Adrenal gland (tissue), 9 donors: ENCODE measurements at regions not wholly inside any gene's neighbourhood (a gene's known extent, or its start where the extent isn't known, plus 50 kb on each side); places are given as distances from the start of the nearest gene placed in this dataset.

Source experiments
- DNase-seq, 7 donors: peaks; one replicate each; pipeline ENCODE4 v3.0.0-alpha.2; 2019 to 2020
- H3K27ac ChIP-seq, 5 donors: fragments of 200-600 bp; sonication (generic) in 4 of 5; 1 replicate in 3 of 5; 2 replicates in 2 of 5; pipeline versions ENCODE4 v1.5.1 to v1.8.0; 2016 to 2020; ENCODE audit warnings: mild to moderate bottlenecking in 1 of 5
- H3K27me3 ChIP-seq: fragments of 200-600 bp; 2 replicates; pipeline ENCODE4 v1.8.0; 2021
- H3K36me3 ChIP-seq, 2 donors: fragments of 200-600 bp; replicated peaks in 1 of 2; 1 replicate in 1 of 2; 2 replicates in 1 of 2; pipeline versions ENCODE4 v1.5.1 to v1.8.0; 2018 to 2022
- H3K4me1 ChIP-seq, 2 donors: fragments of 200-600 bp; replicated peaks in 1 of 2; 1 replicate in 1 of 2; 2 replicates in 1 of 2; pipeline versions ENCODE4 v1.5.1 to v1.8.0; 2018 to 2021
- H3K4me3 ChIP-seq, 4 donors: fragments of 200-600 bp; sonication (generic) in 3 of 4; one replicate each; pipeline ENCODE4 v1.5.1; 2016 to 2018
- H3K9me3 ChIP-seq, 3 donors: fragments of 200-600 bp; sonication (generic) in 1 of 3; replicated peaks in 1 of 3; 1 replicate in 2 of 3; 2 replicates in 1 of 3; pipeline versions ENCODE4 v1.5.1 to v1.8.0; 2016 to 2021
- POLR2A ChIP-seq, 2 donors: fragments of 450-650 bp; IDR thresholded peaks; one replicate each; pipeline ENCODE4 v1.6.1; 2017; ENCODE audit warnings: antibody characterized with exemption in 2 of 2, mild to moderate bottlenecking in 2 of 2, moderate library complexity in 1 of 2
- WGBS, 4 donors: extraction: QIAGEN DNeasy Blood & Tissue Kit in 2 of 4; methylation state at CpG; one replicate each; pipeline versions ENCODE4 v1.1.5 to v1.1.7; 2013 to 2017; 5-methylcytosine and 5-hydroxymethylcytosine counted together
- intact Hi-C, 2 donors: fragments of 100-400 bp; cut with DNase I; formaldehyde crosslinking; loops; one replicate each; pipeline versions ENCODE4 v1.14.1 to v1.15.0; 2022 to 2023
- TF ChIP-seq, protein P1 (sequence below), 6 experiments: fragments of 450-650 bp in 4 of 6; fragments of 200-600 bp in 2 of 6; sonication (generic) in 1 of 6; IDR thresholded peaks; 1 replicate in 5 of 6; 2 replicates in 1 of 6; pipeline versions ENCODE4 v1.5.1 to v1.8.0; 2016 to 2021; ENCODE audit warnings: antibody characterized with exemption in 6 of 6, mild to moderate bottlenecking in 2 of 6, moderate library complexity in 1 of 6
- donor health status: healthy with polysubstance abuse.
- donor health status: Bipolar disorder and iron deficiency.
- donor health status: DM: yes; HTN: yes; CAD: no.
- donor health status: DM: no; HTN: no; CAD: no.
- donor health status: DM: no; HTN: no; CAD: no.

DNA sequence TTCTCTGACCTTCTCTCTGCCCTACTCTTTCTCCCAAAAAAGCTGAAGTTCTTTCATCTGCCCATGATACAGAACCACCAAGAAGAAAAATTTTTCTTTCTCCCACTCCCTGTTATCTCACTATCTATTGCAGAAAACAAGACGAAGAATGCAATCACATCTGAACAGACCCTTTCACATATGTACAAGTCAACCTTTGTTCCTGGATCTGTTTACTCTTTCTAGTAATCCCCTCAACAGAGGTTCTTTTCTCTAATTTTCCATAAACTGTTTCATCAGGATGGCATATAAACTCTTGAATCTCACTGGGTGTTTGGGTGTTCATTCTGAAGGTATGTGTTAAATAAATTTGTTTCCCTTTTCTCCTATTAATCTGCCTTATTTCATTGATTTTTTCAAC, 1262.7 kb upstream of the NRXN1 start:
- TF ChIP-seq POLR2A (IDR thresholded peaks at IDR 0.05) = no peak
- TF ChIP-seq, protein P1, sequence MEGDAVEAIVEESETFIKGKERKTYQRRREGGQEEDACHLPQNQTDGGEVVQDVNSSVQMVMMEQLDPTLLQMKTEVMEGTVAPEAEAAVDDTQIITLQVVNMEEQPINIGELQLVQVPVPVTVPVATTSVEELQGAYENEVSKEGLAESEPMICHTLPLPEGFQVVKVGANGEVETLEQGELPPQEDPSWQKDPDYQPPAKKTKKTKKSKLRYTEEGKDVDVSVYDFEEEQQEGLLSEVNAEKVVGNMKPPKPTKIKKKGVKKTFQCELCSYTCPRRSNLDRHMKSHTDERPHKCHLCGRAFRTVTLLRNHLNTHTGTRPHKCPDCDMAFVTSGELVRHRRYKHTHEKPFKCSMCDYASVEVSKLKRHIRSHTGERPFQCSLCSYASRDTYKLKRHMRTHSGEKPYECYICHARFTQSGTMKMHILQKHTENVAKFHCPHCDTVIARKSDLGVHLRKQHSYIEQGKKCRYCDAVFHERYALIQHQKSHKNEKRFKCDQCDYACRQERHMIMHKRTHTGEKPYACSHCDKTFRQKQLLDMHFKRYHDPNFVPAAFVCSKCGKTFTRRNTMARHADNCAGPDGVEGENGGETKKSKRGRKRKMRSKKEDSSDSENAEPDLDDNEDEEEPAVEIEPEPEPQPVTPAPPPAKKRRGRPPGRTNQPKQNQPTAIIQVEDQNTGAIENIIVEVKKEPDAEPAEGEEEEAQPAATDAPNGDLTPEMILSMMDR (IDR thresholded peaks at IDR 0.05) = no peak
- no peak for DNase-seq
- 40 to 56% (median 47%) methylated on average over 1 of the region's 1 CpG for WGBS, 4 donors
- H3K27ac ChIP-seq = no peak overlapping the region
- H3K4me3 ChIP-seq = no peak overlapping the region
- no peaks in the 10 kb centered on the region for H3K27me3 ChIP-seq
- intact Hi-C loops = no loop called here
- H3K4me1 ChIP-seq = no peaks in the 10 kb centered on the region
- no peaks in the 10 kb centered on the region for H3K9me3 ChIP-seq
- no peaks in the 10 kb centered on the region for H3K36me3 ChIP-seq

DNA sequence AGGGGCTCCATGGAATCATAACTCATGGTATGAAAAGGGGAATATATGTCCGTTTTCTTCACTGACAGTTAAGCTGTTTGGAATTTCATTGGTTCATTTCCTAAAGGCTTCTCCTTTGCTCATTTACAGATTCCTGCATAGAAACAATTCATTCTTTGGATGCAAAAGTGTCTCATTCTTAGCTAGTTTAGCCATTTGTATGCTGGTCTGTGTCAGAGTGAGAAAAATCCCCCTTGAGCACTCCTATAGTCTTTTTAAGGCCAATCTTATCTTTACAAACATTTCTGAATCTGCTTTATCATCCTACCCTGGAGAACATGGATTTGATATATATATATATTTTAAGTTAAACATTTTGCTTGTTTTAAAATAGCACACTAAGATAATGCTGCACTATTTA, 1260.9 kb upstream of the NRXN1 start:
- no peaks in the 10 kb centered on the region for H3K36me3 ChIP-seq
- 40 to 71% (median 47%) methylated on average over 1 of the region's 1 CpG for WGBS, 4 donors

DNA sequence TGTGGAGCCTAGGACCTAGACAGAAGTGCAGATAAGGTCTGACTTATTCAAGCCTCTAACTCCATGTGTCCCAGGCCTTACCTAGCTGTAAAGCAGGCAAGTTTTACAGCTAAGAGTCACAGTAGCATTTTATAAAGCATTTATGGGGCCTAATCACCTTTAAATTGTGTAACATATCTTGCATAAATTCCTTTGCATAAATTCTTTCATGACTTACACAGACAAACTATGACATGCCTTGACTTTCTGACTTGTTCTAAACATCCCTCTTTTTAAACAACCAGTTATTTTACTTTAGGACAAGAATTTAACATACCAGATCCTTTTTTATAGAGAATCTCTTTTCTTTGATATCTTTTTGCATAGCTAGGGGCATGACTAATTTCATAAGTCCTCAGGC, 1257.8 kb upstream of the NRXN1 start:
- Histone ChIP-seq H3K4me1 (no peaks in the 10 kb centered on the region), H3K36me3 (no peaks in the 10 kb centered on the region), H3K9me3 (no peaks in the 10 kb centered on the region), H3K4me3 (no peak overlapping the region), H3K27me3 (no peaks in the 10 kb centered on the region), H3K27ac (no peak overlapping the region)
- TF ChIP-seq, protein P1 (IDR thresholded peaks at IDR 0.05) = no peak
- TF ChIP-seq POLR2A (IDR thresholded peaks at IDR 0.05) = no peak
- intact Hi-C loops = no loop called here
- DNase-seq = no peak

More for the DNA sequence above, 1260.9 kb upstream of the NRXN1 start:
- no peaks in the 10 kb centered on the region for H3K4me1 ChIP-seq
- no peak overlapping the region for H3K27ac ChIP-seq
- no peak for DNase-seq
- no peaks in the 10 kb centered on the region for H3K9me3 ChIP-seq
- H3K4me3 ChIP-seq = no peak overlapping the region
- no peaks in the 10 kb centered on the region for H3K27me3 ChIP-seq
- TF ChIP-seq POLR2A (IDR thresholded peaks at IDR 0.05) = no peak
- TF ChIP-seq, protein P1 (IDR thresholded peaks at IDR 0.05) = no peak
- intact Hi-C loops = no loop called here

DNA sequence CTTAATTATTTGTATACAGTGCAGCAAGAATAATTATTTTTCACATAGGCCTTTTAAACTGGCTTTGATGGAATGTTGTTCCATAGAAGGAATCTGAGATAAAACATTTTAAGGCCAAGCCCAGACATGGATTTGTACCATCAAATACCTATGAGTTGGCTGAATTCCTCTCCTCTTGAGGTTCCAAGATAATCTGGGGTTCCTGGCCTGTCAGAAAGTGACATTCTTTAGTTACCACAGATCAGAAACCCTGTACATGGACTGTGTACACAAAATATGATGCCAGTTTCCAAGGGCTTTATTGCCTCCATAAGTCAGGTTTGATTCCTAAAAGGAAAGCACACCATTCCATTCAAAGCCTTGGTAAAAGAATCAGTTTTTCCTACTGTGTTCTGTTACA, 1256.7 kb upstream of the NRXN1 start:
- H3K27me3 ChIP-seq = no peaks in the 10 kb centered on the region
- H3K27ac ChIP-seq = no peak overlapping the region
- no peak overlapping the region for H3K4me3 ChIP-seq
- intact Hi-C loops = no loop called here
- no peaks in the 10 kb centered on the region for H3K36me3 ChIP-seq
- no peak for DNase-seq
- no peaks in the 10 kb centered on the region for H3K4me1 ChIP-seq
- H3K9me3 ChIP-seq = no peaks in the 10 kb centered on the region
- TF ChIP-seq POLR2A (IDR thresholded peaks at IDR 0.05) = no peak
- TF ChIP-seq, protein P1 (IDR thresholded peaks at IDR 0.05) = no peak
